HEK293 (cell line): ENCODE measurements at regions not wholly inside any gene's neighbourhood (a gene's known extent, or its start where the extent isn't known, plus 50 kb on each side); places are given as distances from the start of the nearest gene placed in this dataset.

Experiments
- CTCF ChIA-PET: fragments of 350-600 bp; formaldehyde crosslinking; extraction: SDS; loops from one replicate; lab custom pipeline; 2021; ENCODE audit warnings: antibody characterized with exemption; lab: Yijun Ruan, JAX
- POLR2A ChIA-PET: fragments of 300-600 bp; formaldehyde crosslinking; extraction: SDS; loops from one replicate; lab custom pipeline; 2020; ENCODE audit warnings: antibody characterized with exemption, inconsistent platforms; lab: Yijun Ruan, JAX
- H3K27ac ChIP-seq: fragments of 200-500 bp; sonication (Bioruptor generic); 2 replicates; pipeline ENCODE4 v1.5.1; 2014; ENCODE audit warnings: low read depth, low read length, control low read depth, inconsistent platforms; ENCODE audit errors: extremely low read depth
- H3K36me3 ChIP-seq, 2 experiments: fragments of 200-500 bp in 1 of 2; sonication (Bioruptor generic) in 1 of 2; 1 replicate in 1 of 2; 2 replicates in 1 of 2; pipeline ENCODE4 v1.5.1; 2014 to 2017; ENCODE audit warnings: inconsistent platforms in 2 of 2, low read length in 2 of 2; ENCODE audit not compliant: control insufficient read depth in 2 of 2, insufficient read depth in 1 of 2
- H3K4me1 ChIP-seq: fragments of 200-500 bp; sonication (Bioruptor generic); 2 replicates; pipeline ENCODE4 v1.5.1; 2014; ENCODE audit warnings: mild to moderate bottlenecking, low read length, inconsistent platforms; ENCODE audit not compliant: control insufficient read depth, insufficient read depth
- H3K4me3 ChIP-seq: 2 replicates; pipeline ENCODE4 v1.5.1; 2011; ENCODE audit warnings: low read depth, mild to moderate bottlenecking, control low read depth, low read length, moderate library complexity
- H3K9me3 ChIP-seq: fragments of 200-500 bp; sonication (Bioruptor generic); 2 replicates; pipeline ENCODE4 v1.5.1; 2014; ENCODE audit warnings: low read depth, low read length, inconsistent platforms; ENCODE audit not compliant: control insufficient read depth, insufficient read depth
- ELK4 ChIP-seq: IDR thresholded peaks from 2 replicates; pipeline ENCODE4 v1.6.1; 2011; ENCODE audit warnings: mild to moderate bottlenecking, low read depth, low read length, borderline replicate concordance
- GFI1B ChIP-seq: fragments of 450-650 bp; formaldehyde crosslinking; IDR thresholded peaks from 2 replicates; pipeline ENCODE4 v1.5.1; 2016; ENCODE audit warnings: missing biosample characterization, missing genetic modification characterization
- GLI2 ChIP-seq: fragments of 450-650 bp; formaldehyde crosslinking; IDR thresholded peaks from 2 replicates; pipeline ENCODE4; 2017; ENCODE audit warnings: missing biosample characterization, missing genetic modification characterization, low read depth, borderline replicate concordance
- GLI4 ChIP-seq: fragments of 450-650 bp; formaldehyde crosslinking; IDR thresholded peaks from 2 replicates; pipeline ENCODE4 v1.5.1; 2016; ENCODE audit warnings: missing biosample characterization, missing genetic modification characterization
- PRDM1 ChIP-seq: fragments of 450-650 bp; formaldehyde crosslinking; IDR thresholded peaks from 2 replicates; pipeline ENCODE4; 2016; ENCODE audit warnings: missing biosample characterization, missing genetic modification characterization
- PRDM4 ChIP-seq: fragments of 450-650 bp; formaldehyde crosslinking; IDR thresholded peaks from 2 replicates; pipeline ENCODE4 v1.5.1; 2017; ENCODE audit warnings: missing biosample characterization, missing genetic modification characterization
- PRDM6 ChIP-seq: fragments of 450-650 bp; formaldehyde crosslinking; IDR thresholded peaks from 2 replicates; pipeline ENCODE4 v1.5.1; 2017; ENCODE audit warnings: missing biosample characterization, missing genetic modification characterization
- ZBTB49 ChIP-seq: fragments of 450-650 bp; formaldehyde crosslinking; IDR thresholded peaks from 2 replicates; pipeline ENCODE4 v1.5.1; 2016; ENCODE audit warnings: missing biosample characterization, missing genetic modification characterization, low read depth
- ZBTB8A ChIP-seq: fragments of 450-650 bp; formaldehyde crosslinking; IDR thresholded peaks from 2 replicates; pipeline ENCODE4 v1.5.1; 2016; ENCODE audit warnings: missing biosample characterization, missing genetic modification characterization
- ZEB2 ChIP-seq: fragments of 450-650 bp; formaldehyde crosslinking; IDR thresholded peaks from 2 replicates; pipeline ENCODE4 v1.5.1; 2016; ENCODE audit warnings: missing biosample characterization, missing genetic modification characterization
- ZIC2 ChIP-seq: fragments of 450-650 bp; formaldehyde crosslinking; IDR thresholded peaks from 2 replicates; pipeline ENCODE4 v1.5.1; 2016; ENCODE audit warnings: missing biosample characterization, missing genetic modification characterization
- ZNF10 ChIP-seq: fragments of 450-650 bp; formaldehyde crosslinking; IDR thresholded peaks from 2 replicates; pipeline ENCODE4 v1.5.1; 2017; ENCODE audit warnings: missing biosample characterization, missing genetic modification characterization
- ZNF184 ChIP-seq: fragments of 450-650 bp; IDR thresholded peaks from 2 replicates; pipeline ENCODE4 v1.5.1; 2018; ENCODE audit warnings: missing biosample characterization, mild to moderate bottlenecking, missing genetic modification characterization
- ZNF239 ChIP-seq: fragments of 450-650 bp; formaldehyde crosslinking; IDR thresholded peaks from 2 replicates; pipeline ENCODE4 v1.5.1; 2016; ENCODE audit warnings: missing biosample characterization, missing genetic modification characterization
- ZNF324 ChIP-seq: fragments of 450-650 bp; formaldehyde crosslinking; IDR thresholded peaks from 2 replicates; pipeline ENCODE4 v1.5.1; 2016; ENCODE audit warnings: missing biosample characterization, missing genetic modification characterization
- ZNF335 ChIP-seq: fragments of 450-650 bp; formaldehyde crosslinking; conservative IDR thresholded peaks from 2 replicates; pipeline ENCODE4 v1.5.1; 2016; ENCODE audit warnings: missing biosample characterization, missing genetic modification characterization
- ZNF423 ChIP-seq: fragments of 450-650 bp; formaldehyde crosslinking; IDR thresholded peaks from 2 replicates; pipeline ENCODE4 v1.5.1; 2016; ENCODE audit warnings: missing biosample characterization, missing genetic modification characterization
- ZNF501 ChIP-seq: fragments of 450-650 bp; formaldehyde crosslinking; IDR thresholded peaks from 2 replicates; pipeline ENCODE4 v1.5.1; 2016; ENCODE audit warnings: missing biosample characterization, missing genetic modification characterization
- ZNF585B ChIP-seq: fragments of 450-650 bp; formaldehyde crosslinking; IDR thresholded peaks from 2 replicates; pipeline ENCODE4 v1.5.1; 2016; ENCODE audit warnings: missing biosample characterization, missing genetic modification characterization
- ZNF677 ChIP-seq: fragments of 450-650 bp; IDR thresholded peaks from 2 replicates; pipeline ENCODE4 v1.5.0; 2018; ENCODE audit warnings: missing biosample characterization, mild to moderate bottlenecking, missing genetic modification characterization, moderate library complexity
- ZNF701 ChIP-seq: fragments of 450-650 bp; formaldehyde crosslinking; IDR thresholded peaks from 2 replicates; pipeline ENCODE4 v1.5.1; 2016; ENCODE audit warnings: missing biosample characterization, missing genetic modification characterization
- ZNF791 ChIP-seq: fragments of 450-650 bp; formaldehyde crosslinking; IDR thresholded peaks from 2 replicates; pipeline ENCODE4 v1.5.1; 2016; ENCODE audit warnings: missing biosample characterization, missing genetic modification characterization
- ZNF792 ChIP-seq: fragments of 450-650 bp; formaldehyde crosslinking; IDR thresholded peaks from 2 replicates; pipeline ENCODE4 v1.5.1; 2016; ENCODE audit warnings: missing biosample characterization, missing genetic modification characterization
- ZSCAN23 ChIP-seq: fragments of 450-650 bp; formaldehyde crosslinking; IDR thresholded peaks from 2 replicates; pipeline ENCODE4 v1.5.1; 2016; ENCODE audit warnings: missing biosample characterization, missing genetic modification characterization

- Histone ChIP-seq H3K4me1 (no peaks in the 10 kb centered on the region), H3K4me3 (no peak overlapping the region), H3K27ac (no peak overlapping the region), H3K36me3 (no peaks in the 10 kb centered on the region), H3K9me3 (no peaks in the 10 kb centered on the region)
- no peak for TF ChIP-seq ZSCAN23 (tag by site-specific recombination)
- no peak for TF ChIP-seq ZBTB8A
- TF ChIP-seq ZNF10 = no peak
- TF ChIP-seq ZNF239 (tag by site-specific recombination) = no peak
- TF ChIP-seq ZNF184 (tag by site-specific recombination) = no peak
- TF ChIP-seq ZNF677 (tag by site-specific recombination) = no peak
- no peak for TF ChIP-seq ZEB2 (tag by site-specific recombination)
- TF ChIP-seq ZNF324 (tag by site-specific recombination) = no peak
- TF ChIP-seq ZNF335 (tag by site-specific recombination) = no peak
- no peak for TF ChIP-seq ZNF585B (tag by site-specific recombination)
- no peak for TF ChIP-seq ELK4
- ChIA-PET CTCF (interaction anchor here (0.7 kb wide), 1 partner anchor 47 kb away, joined by 3 read pairs; no protein-coding TSS in a partner anchor), POLR2A (no interaction called here)
Observed at GRCh38 chr12:108046650-108047049, 82.4 kb upstream of the WSCD2 start.

- Histone ChIP-seq H3K9me3 (no peaks in the 10 kb centered on the region), H3K4me3 (no peak overlapping the region), H3K27ac (no peak overlapping the region), H3K4me1 (no peaks in the 10 kb centered on the region), H3K36me3 (no peaks in the 10 kb centered on the region)
- TF ChIP-seq ZNF501 (tag by site-specific recombination) = no peak
- TF ChIP-seq ZNF792 (tag by site-specific recombination) = no peak
- no peak for TF ChIP-seq ZNF184 (tag by site-specific recombination)
- TF ChIP-seq GFI1B (tag by site-specific recombination) = no peak
- TF ChIP-seq ZNF701 (tag by site-specific recombination) = no peak
- no peak for TF ChIP-seq PRDM1 (tag by site-specific recombination)
- TF ChIP-seq PRDM4 (tag by site-specific recombination) = no peak
- no peak for TF ChIP-seq ZNF791
- TF ChIP-seq ZNF423 (tag by site-specific recombination) = no peak
- no peak for TF ChIP-seq ZBTB8A
- TF ChIP-seq GLI2 (tag by site-specific recombination) = no peak
- TF ChIP-seq ZBTB49 = no peak
- TF ChIP-seq ZIC2 (tag by site-specific recombination) = no peak
- TF ChIP-seq PRDM6 (tag by site-specific recombination) = no peak
- no peak for TF ChIP-seq GLI4
- ChIA-PET POLR2A (no interaction called here), CTCF (no interaction called here)
Observed at GRCh38 chr12:108047071-108047550, 82.0 kb upstream of the WSCD2 start.
